DOHH2 (cell line): ENCODE measurements at regions not wholly inside any gene's neighbourhood (a gene's known extent, or its start where the extent isn't known, plus 50 kb on each side); places are given as distances from the start of the nearest gene placed in this dataset.
A peak's percentile ranks its signal among the peaks of the same experiment; 100 is the strongest.

Source experiments
- H3F3A ChIP-seq: fragments of 200-600 bp; sonication (generic), shearing (Covaris generic); 2 replicates; pipeline ENCODE4 v1.6.0; 2016; ENCODE audit warnings: antibody characterized with exemption, mild to moderate bottlenecking; ENCODE audit not compliant: control insufficient read depth, insufficient read depth
- H3K27ac ChIP-seq: fragments of 200-600 bp; sonication (generic); 2 replicates; pipeline ENCODE4 v1.5.1; 2014; ENCODE audit warnings: low read depth, mild to moderate bottlenecking, low read length, moderate library complexity
- H3K27me3 ChIP-seq: fragments of 200-600 bp; sonication (generic); 2 replicates; pipeline ENCODE4 v1.6.1; 2014; ENCODE audit warnings: mild to moderate bottlenecking, low read length, mixed read lengths; ENCODE audit not compliant: control insufficient read depth
- H3K36me3 ChIP-seq: fragments of 200-600 bp; sonication (generic); 2 replicates; pipeline ENCODE4 v1.6.1; 2014; ENCODE audit warnings: mild to moderate bottlenecking, low read length, moderate library complexity, mixed read lengths; ENCODE audit not compliant: control insufficient read depth
- H3K4me1 ChIP-seq: fragments of 200-600 bp; sonication (generic); 2 replicates; pipeline ENCODE4 v1.6.1; 2014; ENCODE audit warnings: mild to moderate bottlenecking, low read length, mixed read lengths; ENCODE audit not compliant: control insufficient read depth
- H3K4me2 ChIP-seq: fragments of 200-600 bp; sonication (generic); 2 replicates; pipeline ENCODE4 v1.6.0; 2014; ENCODE audit warnings: mild to moderate bottlenecking, low read length, moderate library complexity
- H3K4me3 ChIP-seq: fragments of 200-600 bp; sonication (generic); 2 replicates; pipeline ENCODE4 v1.5.1; 2014; ENCODE audit warnings: mild to moderate bottlenecking, low read length, mixed read lengths
- H3K79me2 ChIP-seq: fragments of 200-600 bp; sonication (generic); 2 replicates; pipeline ENCODE4 v1.6.1; 2014; ENCODE audit warnings: mild to moderate bottlenecking, low read length, mixed read lengths; ENCODE audit not compliant: control insufficient read depth
- H3K9me2 ChIP-seq: fragments of 200-600 bp; sonication (generic); replicated peaks from 2 replicates; pipeline ENCODE4 v1.6.1; 2014; ENCODE audit warnings: mild to moderate bottlenecking, low read length, mixed read lengths; ENCODE audit not compliant: control insufficient read depth
- H3K9me3 ChIP-seq: fragments of 200-600 bp; sonication (generic); 2 replicates; pipeline ENCODE4 v1.6.1; 2014; ENCODE audit warnings: antibody characterized with exemption, low read length, mixed read lengths; ENCODE audit not compliant: control insufficient read depth, insufficient read depth
- H4K20me1 ChIP-seq: fragments of 200-600 bp; sonication (generic); 2 replicates; pipeline ENCODE4 v1.6.0; 2014; ENCODE audit warnings: low read depth, mild to moderate bottlenecking, antibody characterized with exemption, low read length, moderate library complexity; ENCODE audit not compliant: control insufficient read depth, insufficient read depth
- EZH2phosphoT487 ChIP-seq: fragments of 200-600 bp; sonication (generic); IDR thresholded peaks from 2 replicates; pipeline ENCODE4 v1.6.1; 2017; ENCODE audit warnings: borderline replicate concordance, mild to moderate bottlenecking, antibody characterized with exemption, low read length, moderate library complexity, mixed read lengths
- TF ChIP-seq, protein P1 (sequence below): fragments of 200-600 bp; sonication (generic); IDR thresholded peaks from one replicate; pipeline ENCODE4 v1.5.1; 2014; ENCODE audit warnings: antibody characterized with exemption, mild to moderate bottlenecking, low read depth, low read length; ENCODE audit not compliant: poor library complexity, severe bottlenecking

DNA sequence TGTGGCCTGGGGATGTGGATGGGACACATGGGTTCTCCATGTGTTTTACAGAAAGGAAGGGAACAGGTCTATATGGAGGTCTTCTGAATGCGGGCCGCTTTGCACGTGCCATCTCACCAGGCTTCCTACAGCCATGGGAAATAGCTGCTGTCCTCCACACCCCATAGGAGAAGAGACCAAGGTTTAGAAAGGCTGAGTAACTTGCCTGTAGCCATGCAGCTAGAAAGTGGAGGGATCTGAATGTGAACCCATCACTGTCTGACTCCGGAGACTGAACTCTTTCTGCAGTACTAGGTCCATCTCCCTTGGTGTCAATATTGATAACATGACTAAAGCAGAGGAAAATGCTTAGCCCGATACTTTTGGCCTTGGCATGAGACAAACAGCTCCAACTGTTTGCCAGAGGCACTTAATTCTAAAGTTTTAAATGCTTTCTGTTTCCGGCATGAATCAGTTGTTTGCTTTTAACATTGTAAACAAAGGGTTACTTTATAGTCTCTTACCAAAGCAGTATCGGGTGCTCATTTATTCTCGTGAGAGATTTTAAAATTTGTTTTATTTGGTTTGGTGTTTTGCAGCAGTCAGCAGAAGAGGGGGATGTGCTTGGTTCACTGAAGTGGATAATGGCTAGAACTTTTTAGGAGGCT is 64.8 kb upstream of the LOXL4 start:
- H3K27ac ChIP-seq, result no peak overlapping the region
- no peaks in the 10 kb centered on the region for H4K20me1 ChIP-seq
- no peaks in the 10 kb centered on the region for H3K9me2 ChIP-seq
- peaks cover 5% of the 10 kb centered on the region; the same call in 1 of the 2 replicates for H3K4me1 ChIP-seq
- H3K4me2 ChIP-seq, result no peak overlapping the region
- H3K4me3 ChIP-seq, result no peak overlapping the region
- peaks cover 10% of the 10 kb centered on the region for H3K27me3 ChIP-seq
- peaks cover 4% of the 10 kb centered on the region for H3K9me3 ChIP-seq
- TF ChIP-seq EZH2phosphoT487, result no peak
- TF ChIP-seq, protein P1, sequence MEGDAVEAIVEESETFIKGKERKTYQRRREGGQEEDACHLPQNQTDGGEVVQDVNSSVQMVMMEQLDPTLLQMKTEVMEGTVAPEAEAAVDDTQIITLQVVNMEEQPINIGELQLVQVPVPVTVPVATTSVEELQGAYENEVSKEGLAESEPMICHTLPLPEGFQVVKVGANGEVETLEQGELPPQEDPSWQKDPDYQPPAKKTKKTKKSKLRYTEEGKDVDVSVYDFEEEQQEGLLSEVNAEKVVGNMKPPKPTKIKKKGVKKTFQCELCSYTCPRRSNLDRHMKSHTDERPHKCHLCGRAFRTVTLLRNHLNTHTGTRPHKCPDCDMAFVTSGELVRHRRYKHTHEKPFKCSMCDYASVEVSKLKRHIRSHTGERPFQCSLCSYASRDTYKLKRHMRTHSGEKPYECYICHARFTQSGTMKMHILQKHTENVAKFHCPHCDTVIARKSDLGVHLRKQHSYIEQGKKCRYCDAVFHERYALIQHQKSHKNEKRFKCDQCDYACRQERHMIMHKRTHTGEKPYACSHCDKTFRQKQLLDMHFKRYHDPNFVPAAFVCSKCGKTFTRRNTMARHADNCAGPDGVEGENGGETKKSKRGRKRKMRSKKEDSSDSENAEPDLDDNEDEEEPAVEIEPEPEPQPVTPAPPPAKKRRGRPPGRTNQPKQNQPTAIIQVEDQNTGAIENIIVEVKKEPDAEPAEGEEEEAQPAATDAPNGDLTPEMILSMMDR, result no peak
- H3F3A ChIP-seq, result no peaks in the 10 kb centered on the region
- H3K36me3 ChIP-seq, result no peaks in the 10 kb centered on the region
- no peaks in the 10 kb centered on the region for H3K79me2 ChIP-seq

DNA sequence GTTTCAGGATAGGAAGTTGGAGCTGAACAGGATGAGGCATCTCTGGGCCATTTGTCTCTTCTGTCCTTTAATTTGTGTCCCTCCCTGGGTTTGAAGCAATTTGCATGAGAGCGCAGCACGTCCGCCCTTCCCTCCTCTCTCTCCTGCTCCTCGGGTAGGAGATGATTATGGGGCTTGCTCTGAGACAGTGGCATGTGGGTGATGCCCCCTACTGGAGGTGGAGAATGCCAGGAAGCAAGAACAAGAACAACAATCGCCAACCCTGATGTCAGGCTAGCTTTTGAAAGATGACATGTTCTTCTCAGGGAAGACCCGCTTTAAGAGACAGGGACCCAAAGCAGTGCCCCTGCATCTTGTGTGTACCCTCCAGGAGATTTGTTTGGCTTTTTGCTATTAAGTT is 63.9 kb upstream of the LOXL4 start:
- Histone ChIP-seq H3K9me3 (peaks cover 4% of the 10 kb centered on the region), H3K9me2 (no peaks in the 10 kb centered on the region), H3K4me1 (peaks cover 5% of the 10 kb centered on the region; the same call in 1 of the 2 replicates), H3K4me3 (no peak overlapping the region), H3F3A (no peaks in the 10 kb centered on the region), H3K79me2 (no peaks in the 10 kb centered on the region), H3K4me2 (peak overlapping the region; percentile 22; the same call in 1 of the 2 replicates), H3K27ac (no peak overlapping the region), H3K36me3 (no peaks in the 10 kb centered on the region), H3K27me3 (peaks cover 14% of the 10 kb centered on the region), H4K20me1 (no peaks in the 10 kb centered on the region)
- TF ChIP-seq, protein P1, result peak; percentile 70
- no peak for TF ChIP-seq EZH2phosphoT487

DNA sequence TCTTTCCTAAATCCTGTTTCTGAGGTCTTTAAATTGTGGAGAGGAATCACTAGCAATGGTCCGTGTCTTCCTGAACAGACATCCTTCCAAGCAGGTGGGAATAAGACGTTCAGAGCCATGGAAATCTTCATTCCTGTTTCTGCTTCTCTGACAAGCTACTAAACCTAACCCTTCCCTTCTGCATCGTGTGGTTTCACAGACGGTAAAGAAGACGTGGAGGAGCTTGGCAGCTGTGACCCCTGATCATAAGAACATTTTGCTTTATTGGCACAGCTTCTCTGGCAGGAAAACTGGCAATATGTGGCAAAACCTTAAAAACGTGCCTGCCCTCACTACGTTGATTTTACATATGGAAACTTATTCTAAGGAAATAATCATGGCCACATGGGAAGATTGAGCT is 63.0 kb upstream of the LOXL4 start:
- TF ChIP-seq, protein P1, result no peak
- TF ChIP-seq EZH2phosphoT487, result no peak
- Histone ChIP-seq H4K20me1 (no peaks in the 10 kb centered on the region), H3K4me2 (no peak overlapping the region), H3K4me1 (peaks cover 5% of the 10 kb centered on the region; the same call in 1 of the 2 replicates), H3K9me2 (no peaks in the 10 kb centered on the region), H3F3A (no peaks in the 10 kb centered on the region), H3K4me3 (no peak overlapping the region), H3K79me2 (no peaks in the 10 kb centered on the region), H3K27me3 (peaks cover 16% of the 10 kb centered on the region), H3K27ac (no peak overlapping the region), H3K9me3 (peaks cover 4% of the 10 kb centered on the region), H3K36me3 (no peaks in the 10 kb centered on the region)
